B cell (primary cell): ENCODE measurements at regions not wholly inside any gene's neighbourhood (a gene's known extent, or its start where the extent isn't known, plus 50 kb on each side); places are given as distances from the start of the nearest gene placed in this dataset.

Source experiments
- ATAC-seq: fragments of 200-7000 bp; cut with Tn5 transposase; one replicate; pipeline ENCODE4 v1.10.0; 2021; ENCODE audit warnings: low read depth, mild to moderate bottlenecking, moderate number of reproducible peaks, moderate library complexity
- CTCF ChIA-PET: fragments of 350-600 bp; sonication (Branson Sonifier 250); formaldehyde crosslinking; loops from one replicate; lab custom pipeline; 2021; ENCODE audit warnings: antibody characterized with exemption, inconsistent platforms; lab: Charles Lee
- POLR2A ChIA-PET: fragments of 350-600 bp; sonication (Branson Sonifier 250); formaldehyde crosslinking; loops from one replicate; lab custom pipeline; 2021; ENCODE audit warnings: antibody characterized with exemption; lab: Charles Lee
- DNase-seq: peaks from one replicate; pipeline ENCODE4 v3.0.0; 2013
- H2AFZ ChIP-seq: 2 replicates; pipeline ENCODE4 v1.6.1; 2012; ENCODE audit warnings: mild to moderate bottlenecking, low read depth, low read length; ENCODE audit not compliant: insufficient read depth, poor library complexity, severe bottlenecking
- H3K27ac ChIP-seq, 2 donors: 1 replicate in 1 of 2; 2 replicates in 1 of 2; pipeline ENCODE4 v1.5.1; 2012 to 2013; ENCODE audit warnings: low read length in 2 of 2, mild to moderate bottlenecking in 2 of 2, moderate library complexity in 1 of 2
- H3K27me3 ChIP-seq, 4 experiments: fragments of 200-600 bp in 1 of 4; sonication (generic) in 1 of 4; replicated peaks in 1 of 4; 1 replicate in 2 of 4; 2 replicates in 2 of 4; pipeline versions ENCODE4 v1.6.1 to v1.7.0; 2013 to 2016; ENCODE audit warnings: low read length in 3 of 4, mild to moderate bottlenecking in 2 of 4, mixed read lengths in 1 of 4, moderate library complexity in 1 of 4; ENCODE audit not compliant: insufficient read depth in 4 of 4, control insufficient read depth in 3 of 4; ENCODE audit errors: control extremely low read depth in 1 of 4
- H3K36me3 ChIP-seq, 2 experiments: replicated peaks in 1 of 2; 1 replicate in 1 of 2; 2 replicates in 1 of 2; pipeline versions ENCODE4 v1.6.1 to v1.7.1; 2013; ENCODE audit warnings: low read length in 1 of 2; ENCODE audit not compliant: insufficient read depth in 2 of 2, control insufficient read depth in 1 of 2; ENCODE audit errors: control extremely low read depth in 1 of 2, extremely low read depth in 1 of 2
- H3K4me1 ChIP-seq, 2 donors: fragments of 200-600 bp in 1 of 2; sonication (generic) in 1 of 2; 1 replicate in 1 of 2; 2 replicates in 1 of 2; pipeline versions ENCODE4 v1.5.1 to v1.6.1; 2013 to 2017; ENCODE audit warnings: low read length in 2 of 2; ENCODE audit not compliant: control insufficient read depth in 2 of 2, insufficient read depth in 2 of 2
- H3K4me2 ChIP-seq: replicated peaks from 2 replicates; pipeline ENCODE3; 2012; ENCODE audit warnings: mild to moderate bottlenecking, low read depth, low read length; ENCODE audit not compliant: poor library complexity, severe bottlenecking
- H3K4me3 ChIP-seq, 5 experiments: fragments of 200-600 bp in 1 of 5; sonication (generic) in 1 of 5; 1 replicate in 3 of 5; 2 replicates in 2 of 5; pipeline versions ENCODE4 v1.5.1 to v1.7.0; 2011 to 2016; ENCODE audit warnings: low read length in 4 of 5, mild to moderate bottlenecking in 4 of 5, low read depth in 2 of 5, control low read depth in 1 of 5, moderate library complexity in 1 of 5; ENCODE audit not compliant: insufficient read depth in 1 of 5; ENCODE audit errors: control extremely low read depth in 1 of 5, extremely low read depth in 1 of 5
- H3K79me2 ChIP-seq: fragments of 200-600 bp; sonication (generic); one replicate; pipeline ENCODE4 v1.6.0; 2016; ENCODE audit warnings: low read length; ENCODE audit not compliant: control insufficient read depth, insufficient read depth
- H3K9ac ChIP-seq: fragments of 200-600 bp; sonication (generic); 2 replicates; pipeline ENCODE4 v1.6.1; 2017; ENCODE audit warnings: mild to moderate bottlenecking, low read length, moderate library complexity
- H3K9me3 ChIP-seq, 3 donors: one replicate each; pipeline versions ENCODE4 v1.6.1 to v1.7.1; 2013; ENCODE audit warnings: low read length in 2 of 3; ENCODE audit not compliant: control insufficient read depth in 2 of 3, insufficient read depth in 1 of 3; ENCODE audit errors: control extremely low read depth in 1 of 3
- H4K20me1 ChIP-seq: 2 replicates; pipeline ENCODE4 v1.6.0; 2012; ENCODE audit warnings: mild to moderate bottlenecking, low read length; ENCODE audit not compliant: insufficient read depth, control insufficient read depth, poor library complexity, severe bottlenecking
- H3K27ac Mint-ChIP-seq: one replicate; pipeline ENCODE4 v1.8.0; 2021; ENCODE audit warnings: mixed read lengths
- H3K27me3 Mint-ChIP-seq: one replicate; pipeline ENCODE4 v1.8.0; 2021; ENCODE audit warnings: mixed read lengths
- H3K4me1 Mint-ChIP-seq: one replicate; pipeline ENCODE4 v1.8.0; 2021; ENCODE audit warnings: mixed read lengths
- H3K4me3 Mint-ChIP-seq: one replicate; pipeline ENCODE4 v1.8.0; 2021; ENCODE audit warnings: mixed read lengths
- H3K9me3 Mint-ChIP-seq: one replicate; pipeline ENCODE4 v1.8.0; 2022; ENCODE audit warnings: mixed read lengths; ENCODE audit not compliant: insufficient read depth
- CTCF ChIP-seq: fragments of 200-600 bp; IDR thresholded peaks from one replicate; pipeline ENCODE4 v1.8.0; 2022; ENCODE audit warnings: antibody characterized with exemption, mild to moderate bottlenecking
- EZH2 ChIP-seq: IDR thresholded peaks from 2 replicates; pipeline ENCODE4 v1.6.1; 2012; ENCODE audit warnings: borderline replicate concordance, low read depth, mild to moderate bottlenecking, moderate library complexity, low read length; ENCODE audit not compliant: insufficient read depth, poor library complexity, severe bottlenecking
- WGBS: methylation state at CpG from one replicate; pipeline ENCODE4 v1.1.5; 2013; ENCODE audit warnings: missing lambda C conversion rate; ENCODE audit not compliant: insufficient coverage; 5-methylcytosine and 5-hydroxymethylcytosine counted together
- intact Hi-C: fragments of 100-400 bp; cut with micrococcal nuclease; formaldehyde crosslinking; loops from one replicate; pipeline ENCODE4 v1.10.0; 2022

GRCh38 chr2:236855176-236855865, 230.4 kb upstream of the COPS8 start:
- Histone ChIP-seq H4K20me1 (no peaks in the 10 kb centered on the region), H3K79me2 (no peaks in the 10 kb centered on the region), H2AFZ (no peak overlapping the region), H3K4me3 (no peak overlapping the region), H3K27me3 (no peaks in the 10 kb centered on the region), H3K9me3 (peaks cover 0 to 8% (median 0%) of the 10 kb centered on the region in 3 donors), H3K9ac (no peak overlapping the region), H3K4me2 (no peak overlapping the region), H3K4me1 (no peaks in the 10 kb centered on the region), H3K27ac (no peak overlapping the region), H3K36me3 (no peaks in the 10 kb centered on the region)
- H3K27ac Mint-ChIP-seq = no peak overlapping the region
- ATAC-seq (no peak), DNase-seq (no peak)
- no peaks in the 10 kb centered on the region for H3K4me1 Mint-ChIP-seq
- no peak overlapping the region for H3K4me3 Mint-ChIP-seq
- ChIA-PET POLR2A (no interaction called here), CTCF (no interaction called here)
- H3K9me3 Mint-ChIP-seq = no peaks in the 10 kb centered on the region
- intact Hi-C loops = no loop called here
- H3K27me3 Mint-ChIP-seq = peaks cover 5% of the 10 kb centered on the region
- 94% methylated on average over 9 of the region's 9 CpGs for WGBS
- TF ChIP-seq EZH2 (no peak), CTCF (no peak)

GRCh38 chr2:236855866-236856847, 229.5 kb upstream of the COPS8 start:
- intact Hi-C loops = no loop called here
- Histone ChIP-seq H3K36me3 (no peaks in the 10 kb centered on the region), H3K9ac (no peak overlapping the region), H3K79me2 (no peaks in the 10 kb centered on the region), H3K4me1 (no peaks in the 10 kb centered on the region), H3K9me3 (peaks cover 0 to 8% (median 0%) of the 10 kb centered on the region in 3 donors), H2AFZ (no peak overlapping the region), H3K27ac (no peak overlapping the region), H3K27me3 (no peaks in the 10 kb centered on the region), H3K4me3 (no peak overlapping the region), H4K20me1 (no peaks in the 10 kb centered on the region), H3K4me2 (no peak overlapping the region)
- CTCF ChIA-PET = no interaction called here
- Mint-ChIP-seq H3K4me1 (no peaks in the 10 kb centered on the region), H3K4me3 (no peak overlapping the region), H3K9me3 (no peaks in the 10 kb centered on the region), H3K27me3 (peaks cover 5% of the 10 kb centered on the region), H3K27ac (no peak overlapping the region)
- ATAC-seq (no peak), DNase-seq (no peak)
- TF ChIP-seq EZH2 = no peak
- no peak for TF ChIP-seq CTCF
- WGBS = 78% methylated on average over 12 of the region's 22 CpGs
- POLR2A ChIA-PET = no interaction called here
